ENCODE measurements at regions not wholly inside any gene's neighbourhood (a gene's known extent, or its start where the extent isn't known, plus 50 kb on each side); places are given as distances from the start of the nearest gene placed in this dataset.

- ChIA-PET CTCF (no interaction called here), POLR2A (ENCODE audit: low non-redundant PET) (no interaction called here)
- Histone ChIP-seq H3K4me1 (ENCODE audit: insufficient read depth, low read length, poor library complexity, severe bottlenecking) (no peaks in the 10 kb centered on the region), H3K36me3 (ENCODE audit: insufficient read depth, low read length, poor library complexity, severe bottlenecking) (no peaks in the 10 kb centered on the region), H3K9me3 (ENCODE audit: low read depth, low read length, poor library complexity, severe bottlenecking) (peaks cover 46% of the 10 kb centered on the region), H3K27me3 (replicated peaks; ENCODE audit: insufficient read depth, low read depth, low read length, poor library complexity) (no peaks in the 10 kb centered on the region), H3K4me3 (ENCODE audit: low read depth, low read length, poor library complexity, severe bottlenecking) (no peak overlapping the region), H3K27ac (ENCODE audit: low read depth, low read length, poor library complexity, severe bottlenecking) (no peak overlapping the region)
- no peak for DNase-seq (ENCODE audit: low spot score)
- intact Hi-C loops (cut with micrococcal nuclease; ENCODE audit: unreplicated experiment): no loop called here
- no peak for TF ChIP-seq CTCF (conservative IDR thresholded peaks at IDR 0.05; ENCODE audit: low read depth, low read length)
- BruUV-seq (replicated peaks): no TSS peak
Measured at GRCh38 chr16:35184356-35184870, 1725.0 kb downstream of the TP53TG3F start.

- ChIA-PET CTCF (no interaction called here), POLR2A (ENCODE audit: low non-redundant PET) (no interaction called here)
- BruUV-seq (replicated peaks): no TSS peak
- TF ChIP-seq CTCF (conservative IDR thresholded peaks at IDR 0.05; ENCODE audit: low read depth, low read length) (no peak), EZH2 (IDR thresholded peaks at IDR 0.05; ENCODE audit: borderline replicate concordance, low read depth, low read length, poor library complexity, severe bottlenecking) (no peak)
- intact Hi-C loops (cut with micrococcal nuclease; ENCODE audit: unreplicated experiment): no loop called here
- DNase-seq (ENCODE audit: low spot score): no peak
- no peaks in the 10 kb centered on the region for H3K36me3 ChIP-seq (ENCODE audit: insufficient read depth, low read length, poor library complexity, severe bottlenecking)
- peaks cover 46% of the 10 kb centered on the region for H3K9me3 ChIP-seq (ENCODE audit: low read depth, low read length, poor library complexity, severe bottlenecking)
- no peaks in the 10 kb centered on the region for H3K27me3 ChIP-seq (replicated peaks; ENCODE audit: insufficient read depth, low read depth, low read length, poor library complexity)
- H3K4me3 ChIP-seq (ENCODE audit: low read depth, low read length, poor library complexity, severe bottlenecking): no peak overlapping the region
- no peaks in the 10 kb centered on the region for H3K4me1 ChIP-seq (ENCODE audit: insufficient read depth, low read length, poor library complexity, severe bottlenecking)
- no peak overlapping the region for H3K27ac ChIP-seq (ENCODE audit: low read depth, low read length, poor library complexity, severe bottlenecking)
Measured at GRCh38 chr16:35185366-35186044, 1726.1 kb downstream of the TP53TG3F start.

- no peak for DNase-seq (ENCODE audit: low spot score)
- TF ChIP-seq CTCF (conservative IDR thresholded peaks at IDR 0.05; ENCODE audit: low read depth, low read length) (no peak), EZH2 (IDR thresholded peaks at IDR 0.05; ENCODE audit: borderline replicate concordance, low read depth, low read length, poor library complexity, severe bottlenecking) (no peak)
- H3K4me1 ChIP-seq (ENCODE audit: insufficient read depth, low read length, poor library complexity, severe bottlenecking): no peaks in the 10 kb centered on the region
- CTCF ChIA-PET: no interaction called here
- no peaks in the 10 kb centered on the region for H3K27me3 ChIP-seq (replicated peaks; ENCODE audit: insufficient read depth, low read depth, low read length, poor library complexity)
- peaks cover 42% of the 10 kb centered on the region for H3K9me3 ChIP-seq (ENCODE audit: low read depth, low read length, poor library complexity, severe bottlenecking)
- H3K4me3 ChIP-seq (ENCODE audit: low read depth, low read length, poor library complexity, severe bottlenecking): no peak overlapping the region
- no peaks in the 10 kb centered on the region for H3K36me3 ChIP-seq (ENCODE audit: insufficient read depth, low read length, poor library complexity, severe bottlenecking)
- H3K27ac ChIP-seq (ENCODE audit: low read depth, low read length, poor library complexity, severe bottlenecking): no peak overlapping the region
- BruUV-seq (replicated peaks): no TSS peak
- intact Hi-C loops (cut with micrococcal nuclease; ENCODE audit: unreplicated experiment): no loop called here
- POLR2A ChIA-PET (ENCODE audit: low non-redundant PET): no interaction called here
Measured at GRCh38 chr16:35186045-35186759, 1726.8 kb downstream of the TP53TG3F start.
